ENCODE measurements at regions not wholly inside any gene's neighbourhood (a gene's known extent, or its start where the extent isn't known, plus 50 kb on each side); places are given as distances from the start of the nearest gene placed in this dataset.

GRCh38 chr5:5055712-5056111, 84.4 kb upstream of the ADAMTS16 start:
- no peak overlapping the region for H3K9ac ChIP-seq (ENCODE audit: extremely low read depth, low read length, poor library complexity, severe bottlenecking)
- H3K9me3 Mint-ChIP-seq = no peaks in the 10 kb centered on the region
- no peaks in the 10 kb centered on the region for H3K36me3 ChIP-seq (ENCODE audit: control insufficient read depth, insufficient read depth, low read length)
- no peaks in the 10 kb centered on the region for H3K27me3 ChIP-seq (ENCODE audit: control insufficient read depth, insufficient read depth, low read length, poor library complexity, severe bottlenecking)
- H3K4me3 Mint-ChIP-seq = no peak overlapping the region
- H3K9me3 ChIP-seq (ENCODE audit: control insufficient read depth, low read length) = no peaks in the 10 kb centered on the region
- H3K4me3 ChIP-seq (ENCODE audit: low read length) = no peak overlapping the region
- no peaks in the 10 kb centered on the region for H3K36me3 Mint-ChIP-seq (ENCODE audit: low read depth)
- no peaks in the 10 kb centered on the region for H3K4me1 Mint-ChIP-seq
- TF ChIP-seq CTCF (conservative IDR thresholded peaks at IDR 0.05) = no peak
- no peak overlapping the region for H3K27ac ChIP-seq (ENCODE audit: low read depth, low read length)
- WGBS, 2 experiments (ENCODE audit: insufficient coverage in 1 of 2, insufficient read length in 1 of 2) = 100% methylated on average over 1 of the region's 1 CpG; no CpG with 5 or more reads in 1 of the 2 experiments
- H3K27me3 Mint-ChIP-seq (ENCODE audit: insufficient read depth) = no peaks in the 10 kb centered on the region
- DNase-seq = no peak
- H3K27ac Mint-ChIP-seq = no peak overlapping the region
- no peaks in the 10 kb centered on the region for H3K4me1 ChIP-seq (ENCODE audit: control insufficient read depth, insufficient read depth, low read length)

- DNase-seq = no peak
- peaks cover 8% of the 10 kb centered on the region for H3K4me1 Mint-ChIP-seq
- no peak overlapping the region for H3K27ac Mint-ChIP-seq
- no peaks in the 10 kb centered on the region for H3K36me3 Mint-ChIP-seq (ENCODE audit: low read depth)
- H3K27me3 ChIP-seq (ENCODE audit: control insufficient read depth, insufficient read depth, low read length, poor library complexity, severe bottlenecking) = no peaks in the 10 kb centered on the region
- no peaks in the 10 kb centered on the region for H3K9me3 ChIP-seq (ENCODE audit: control insufficient read depth, low read length)
- no peak overlapping the region for H3K4me3 Mint-ChIP-seq
- no peaks in the 10 kb centered on the region for H3K4me1 ChIP-seq (ENCODE audit: control insufficient read depth, insufficient read depth, low read length)
- H3K9me3 Mint-ChIP-seq = no peaks in the 10 kb centered on the region
- no peak overlapping the region for H3K4me3 ChIP-seq (ENCODE audit: low read length)
- H3K27ac ChIP-seq (ENCODE audit: low read depth, low read length) = no peak overlapping the region
- no peaks in the 10 kb centered on the region for H3K27me3 Mint-ChIP-seq (ENCODE audit: insufficient read depth)
- H3K9ac ChIP-seq (ENCODE audit: extremely low read depth, low read length, poor library complexity, severe bottlenecking) = no peak overlapping the region
- no peaks in the 10 kb centered on the region for H3K36me3 ChIP-seq (ENCODE audit: control insufficient read depth, insufficient read depth, low read length)
- no peak for TF ChIP-seq CTCF (conservative IDR thresholded peaks at IDR 0.05)
- 94 to 99% methylated on average over 11 to 12 of the region's 12 CpGs for WGBS, 2 experiments (ENCODE audit: insufficient coverage in 1 of 2, insufficient read length in 1 of 2)
Measured at GRCh38 chr5:5061836-5062235, 78.3 kb upstream of the ADAMTS16 start.

GRCh38 chr5:5062525-5063302, 77.4 kb upstream of the ADAMTS16 start:
- Mint-ChIP-seq H3K27ac (no peak overlapping the region), H3K4me3 (no peak overlapping the region), H3K27me3 (ENCODE audit: insufficient read depth) (no peaks in the 10 kb centered on the region), H3K4me1 (peaks cover 8% of the 10 kb centered on the region), H3K9me3 (peaks cover under 1% of the 10 kb centered on the region), H3K36me3 (ENCODE audit: low read depth) (no peaks in the 10 kb centered on the region)
- no peak for TF ChIP-seq CTCF (conservative IDR thresholded peaks at IDR 0.05)
- 67 to 71% methylated on average over 3 to 4 of the region's 5 CpGs for WGBS, 2 experiments (ENCODE audit: insufficient coverage in 1 of 2, insufficient read length in 1 of 2)
- Histone ChIP-seq H3K27ac (ENCODE audit: low read depth, low read length) (no peak overlapping the region), H3K4me3 (ENCODE audit: low read length) (no peak overlapping the region), H3K9me3 (ENCODE audit: control insufficient read depth, low read length) (no peaks in the 10 kb centered on the region), H3K9ac (ENCODE audit: extremely low read depth, low read length, poor library complexity, severe bottlenecking) (no peak overlapping the region), H3K4me1 (ENCODE audit: control insufficient read depth, insufficient read depth, low read length) (no peaks in the 10 kb centered on the region), H3K27me3 (ENCODE audit: control insufficient read depth, insufficient read depth, low read length, poor library complexity, severe bottlenecking) (no peaks in the 10 kb centered on the region), H3K36me3 (ENCODE audit: control insufficient read depth, insufficient read depth, low read length) (no peaks in the 10 kb centered on the region)
- DNase-seq = no peak

Measured in endodermal cell (in vitro differentiated cells).